ENCODE measurements at regions not wholly inside any gene's neighbourhood (a gene's known extent, or its start where the extent isn't known, plus 50 kb on each side); places are given as distances from the start of the nearest gene placed in this dataset.
"Not testable (repeated sequence)": the region's sequence is repeated elsewhere in the genome, so short reads cannot be mapped to it uniquely, and the experiment has no call there.

DNA sequence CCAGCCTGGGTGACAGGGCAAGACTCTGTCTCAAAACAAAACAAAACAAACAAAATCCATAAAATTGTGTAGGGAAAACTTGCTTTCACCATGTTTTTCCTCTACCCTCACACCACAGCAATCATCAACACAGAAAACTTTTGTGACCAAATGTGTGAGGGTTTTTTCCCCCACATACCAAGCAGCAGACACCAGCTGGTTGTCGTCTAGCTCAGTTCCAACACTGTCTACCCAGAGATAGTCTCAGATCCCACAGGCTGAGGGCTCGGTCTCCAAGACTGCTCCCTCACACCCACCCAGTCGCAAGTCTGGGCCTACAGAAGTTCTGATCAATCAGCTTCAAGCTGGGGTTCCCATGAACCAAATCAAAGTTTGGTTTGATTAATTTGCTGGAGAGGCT lies 322.4 kb upstream of the MAGI2 start:
- DNase-seq = no peak

DNA sequence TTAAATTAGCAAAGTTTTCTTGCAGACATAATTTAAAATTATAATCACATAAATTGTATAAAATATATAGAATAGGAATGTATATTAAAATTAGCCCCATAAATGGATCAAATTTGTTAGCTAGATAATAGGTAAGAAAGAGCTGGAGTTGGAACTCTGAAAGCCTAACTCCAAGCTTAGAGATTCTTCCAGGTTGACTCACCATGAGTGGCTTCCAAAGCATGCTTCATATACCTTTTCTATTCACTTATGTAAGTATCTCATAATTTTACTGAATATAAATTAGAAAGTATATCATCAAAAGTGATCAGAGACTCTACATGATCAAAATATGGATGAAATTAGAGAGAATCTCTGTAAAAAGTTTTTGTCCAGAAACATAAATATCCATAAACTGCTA lies 320.7 kb upstream of the MAGI2 start:
- no peak for DNase-seq

GRCh38 chr7:79770970-79771369 lies 317.5 kb upstream of the MAGI2 start:
- DNase-seq = no peak

DNA sequence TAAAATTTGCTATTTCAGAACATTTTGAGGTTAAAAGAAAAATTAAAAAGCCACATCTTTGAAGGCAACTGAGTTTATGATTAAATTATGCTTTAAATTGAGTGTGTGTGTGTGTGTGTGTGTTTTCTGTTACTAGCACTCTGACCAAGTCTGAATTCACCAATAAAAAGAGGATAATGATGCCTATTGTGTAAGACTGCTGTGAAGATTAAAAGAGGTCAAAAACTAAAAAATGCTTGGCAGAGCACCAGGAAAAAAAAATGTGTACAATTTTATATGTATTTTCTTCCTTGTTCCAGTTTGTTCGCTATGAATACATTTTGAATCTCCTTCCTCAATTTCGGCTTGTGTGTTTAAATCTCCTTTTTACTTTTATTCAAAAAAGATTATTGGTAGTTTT lies 316.6 kb upstream of the MAGI2 start:
- no peak for DNase-seq

DNA sequence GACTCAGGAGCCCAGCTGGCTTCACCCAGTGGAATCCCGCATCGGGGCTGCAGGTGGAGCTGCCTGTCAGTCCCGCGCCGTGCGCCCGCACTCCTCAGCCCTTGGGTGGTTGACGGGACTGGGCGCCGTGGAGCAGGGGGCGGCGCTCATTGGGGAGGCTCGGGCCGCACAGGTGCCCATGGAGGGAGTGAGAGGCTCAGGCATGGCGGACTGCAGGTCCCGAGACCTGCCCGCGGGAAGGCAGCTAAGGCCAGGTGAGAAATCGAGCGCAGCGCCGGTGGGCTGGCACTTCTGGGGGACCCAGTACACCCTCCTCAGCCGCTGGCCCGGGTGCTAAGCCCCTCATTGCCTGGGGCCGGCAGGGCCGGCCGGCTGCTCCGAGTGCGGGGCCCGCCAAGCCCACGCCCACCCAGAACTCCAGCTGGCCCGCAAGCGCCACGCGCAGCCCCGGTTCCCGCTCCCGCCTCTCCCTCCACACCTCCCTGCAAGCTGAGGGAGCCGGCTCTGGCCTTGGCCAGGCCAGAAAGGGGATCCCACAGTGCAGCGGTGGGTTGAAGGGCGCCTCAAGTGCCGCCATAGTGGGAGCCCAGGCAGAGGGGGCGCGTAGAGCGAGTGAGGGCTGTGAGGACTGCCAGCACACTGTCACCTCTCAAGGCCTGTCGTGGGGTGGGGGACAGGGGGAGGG lies 314.6 kb upstream of the MAGI2 start:
- not testable (repeated sequence) for DNase-seq

DNA sequence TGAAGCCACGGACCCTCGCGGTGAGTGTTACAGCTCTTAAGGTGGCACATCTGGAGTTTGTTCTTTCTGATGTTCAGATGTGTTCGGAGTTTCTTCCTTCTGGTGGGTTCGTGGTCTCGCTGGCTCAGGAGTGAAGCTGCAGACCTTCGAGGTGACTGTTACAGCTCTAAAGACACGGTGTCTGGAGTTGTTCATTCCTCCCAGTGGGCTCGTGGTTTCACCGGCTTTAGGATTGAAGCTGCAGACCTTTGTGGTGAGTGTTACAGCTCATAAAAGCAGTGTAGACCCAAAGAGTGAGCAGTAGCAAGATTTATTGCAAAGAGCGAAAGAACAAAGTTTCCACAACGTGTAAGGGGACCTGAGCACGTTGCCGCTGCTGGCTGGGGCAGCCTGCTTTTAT lies 313.7 kb upstream of the MAGI2 start:
- DNase-seq = not testable (repeated sequence)

- DNase-seq = no peak
These were observed 308.5 kb upstream of the MAGI2 start for GRCh38 chr7:79761876-79762429.

DNA sequence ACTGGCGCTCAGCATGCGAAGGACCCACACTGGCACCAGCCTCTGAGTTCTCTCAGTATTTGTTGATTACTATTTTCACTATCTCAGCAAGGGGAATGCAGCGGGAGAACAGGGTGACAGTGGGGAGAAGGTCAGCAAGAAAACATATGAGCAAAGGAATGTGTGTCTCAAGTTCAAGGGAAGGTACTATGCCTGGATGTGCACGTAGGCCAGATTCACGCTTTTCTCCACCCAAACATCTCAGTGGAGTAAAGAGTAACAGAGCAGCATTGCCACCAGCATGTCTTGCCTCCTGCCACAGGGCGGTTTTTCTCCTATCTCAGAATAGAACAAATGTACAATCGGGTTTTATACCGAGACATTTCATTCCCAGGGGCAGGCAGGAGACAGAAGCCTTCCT lies 297.5 kb upstream of the MAGI2 start:
- not testable (repeated sequence) for DNase-seq

- no peak for DNase-seq
These were observed 296.4 kb upstream of the MAGI2 start for GRCh38 chr7:79749856-79750255.

DNA sequence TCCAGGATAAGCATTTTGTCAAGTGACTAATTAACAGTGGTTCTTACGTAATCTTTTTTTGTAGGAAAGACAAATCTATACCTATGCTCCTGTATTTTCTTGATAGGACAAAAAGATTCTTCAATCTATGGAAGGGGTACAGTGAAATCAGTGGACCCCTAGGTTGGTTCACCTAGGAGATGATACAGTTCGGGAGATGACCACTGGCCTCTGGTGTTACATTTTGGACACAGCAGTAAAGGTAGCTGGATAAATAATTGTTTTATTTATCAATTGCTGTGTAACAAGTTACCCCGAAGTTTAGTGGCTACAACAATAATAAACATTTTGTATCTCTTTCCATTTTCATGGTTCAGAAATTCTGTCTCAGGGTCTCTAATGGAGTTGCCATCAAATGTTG lies 288.2 kb upstream of the MAGI2 start:
- DNase-seq = no peak

- DNase-seq = no peak
These were observed 286.6 kb upstream of the MAGI2 start for GRCh38 chr7:79740076-79740475.

DNA sequence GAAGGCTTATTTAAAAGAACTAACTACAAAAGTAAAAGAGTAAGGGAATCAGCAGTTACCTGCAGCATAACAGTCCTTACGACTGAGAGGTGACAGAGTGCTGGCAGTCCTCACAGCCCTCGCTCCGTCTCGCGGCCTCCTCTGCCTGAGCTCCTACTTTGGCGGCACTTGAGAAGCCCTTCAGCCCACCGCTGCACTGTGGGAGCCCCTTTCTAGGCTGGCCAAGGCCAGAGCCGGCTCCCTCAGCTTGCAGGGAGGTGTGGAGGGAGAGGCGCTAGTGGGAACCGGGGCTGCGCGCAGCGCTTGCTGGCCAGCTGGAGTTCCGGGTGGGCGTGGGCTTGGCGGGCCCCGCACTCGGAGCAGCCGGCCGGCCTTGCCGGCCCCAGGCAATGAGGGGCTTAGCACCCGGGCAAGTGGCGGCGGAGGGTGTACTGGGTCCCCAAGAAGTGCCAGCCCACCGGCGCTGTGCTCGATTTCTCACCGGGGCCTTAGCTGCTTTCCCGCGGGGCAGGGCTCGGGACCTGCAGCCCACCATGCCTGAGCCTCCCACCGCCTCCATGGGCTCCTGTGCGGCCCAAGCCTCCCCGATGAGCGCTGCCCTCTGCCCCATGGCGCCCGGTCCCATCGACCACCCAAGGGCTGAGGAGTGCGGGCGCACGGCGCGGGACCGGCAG lies 285.7 kb upstream of the MAGI2 start:
- not testable (repeated sequence) for DNase-seq

DNA sequence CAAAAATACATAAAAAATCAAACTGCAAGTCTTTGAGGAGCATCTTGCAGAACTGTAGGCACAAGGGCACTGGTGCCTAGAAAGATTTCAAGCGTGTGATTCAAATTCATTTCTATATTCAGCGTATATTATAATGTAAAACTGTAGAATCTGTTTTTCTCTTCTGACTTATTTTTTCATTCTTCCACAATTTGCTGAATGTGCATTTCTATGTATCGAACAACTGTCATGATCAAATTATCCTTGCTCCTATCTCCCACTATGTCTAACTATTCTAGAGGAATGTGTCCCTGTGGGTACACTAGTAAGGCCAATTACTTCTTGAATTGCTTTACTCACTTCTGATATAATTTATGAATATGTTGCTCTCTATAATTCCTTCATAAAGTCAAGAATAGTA lies 283.0 kb upstream of the MAGI2 start:
- no peak for DNase-seq

GRCh38 chr7:79735012-79735411 lies 281.5 kb upstream of the MAGI2 start:
- DNase-seq = no peak

- DNase-seq = no peak
These were observed 280.7 kb upstream of the MAGI2 start for GRCh38 chr7:79734181-79734580.

GRCh38 chr7:79732535-79732934 lies 279.1 kb upstream of the MAGI2 start:
- DNase-seq = no peak

DNA sequence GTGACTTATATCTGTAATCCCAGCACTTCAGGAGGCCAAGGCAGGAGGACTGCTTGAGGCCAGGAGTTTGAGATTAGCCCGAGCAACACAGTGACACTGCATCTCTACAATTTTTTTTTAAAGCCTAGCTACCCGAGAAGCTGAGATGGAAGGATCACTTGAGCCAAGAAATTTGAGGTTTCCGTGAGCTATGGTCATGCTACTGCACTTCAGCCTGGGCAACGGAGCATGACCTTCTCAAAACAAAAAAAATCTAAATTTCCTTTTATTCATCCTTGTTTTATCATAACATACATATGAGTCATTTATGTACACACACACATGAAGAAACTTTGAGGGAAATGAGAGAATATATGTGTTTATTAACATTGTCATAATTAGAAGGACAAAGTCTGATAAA lies 277.5 kb upstream of the MAGI2 start:
- DNase-seq = no peak

GRCh38 chr7:79723833-79724618 lies 270.6 kb upstream of the MAGI2 start:
- no peak for DNase-seq

GRCh38 chr7:79722217-79722616 lies 268.8 kb upstream of the MAGI2 start:
- DNase-seq = no peak

DNA sequence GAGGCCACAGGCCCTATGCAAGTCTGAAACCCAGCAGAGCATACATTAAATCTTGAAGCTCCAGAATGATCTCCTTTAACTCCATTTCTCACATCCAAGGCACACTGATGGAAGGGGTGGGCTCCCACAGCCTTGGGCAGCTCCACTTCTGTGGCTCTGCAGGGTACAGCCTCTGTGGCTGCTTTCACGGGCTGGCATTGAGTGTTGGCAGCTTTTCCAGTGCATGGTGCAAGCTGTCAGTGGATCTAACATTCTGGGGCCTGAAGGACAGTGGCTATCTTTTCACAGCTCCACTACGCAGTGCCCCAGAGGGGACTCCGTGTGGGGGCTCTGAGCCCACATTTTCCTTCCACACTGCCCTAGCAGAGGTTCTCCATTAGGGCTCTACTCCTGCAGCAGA lies 265.7 kb upstream of the MAGI2 start:
- DNase-seq = no peak

GRCh38 chr7:79716329-79716728 lies 262.9 kb upstream of the MAGI2 start:
- no peak for DNase-seq

DNA sequence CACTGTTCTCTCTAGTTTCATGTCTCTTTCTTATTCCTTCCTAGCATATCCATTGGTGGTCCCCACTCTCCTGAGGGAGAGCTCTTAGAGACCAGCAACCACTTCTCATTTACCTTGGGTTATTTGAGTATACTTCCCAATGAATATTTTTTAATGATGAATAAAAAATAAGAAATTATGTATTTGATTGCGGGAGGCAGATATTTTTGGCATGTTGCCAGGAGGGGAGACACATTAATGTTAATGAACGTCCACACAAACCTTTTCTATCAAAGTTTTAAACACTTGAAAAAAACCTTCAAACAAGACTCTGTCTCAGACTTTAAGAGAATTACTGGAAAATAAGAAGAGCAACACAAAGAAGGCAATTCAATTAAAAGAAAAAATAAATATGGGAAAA lies 260.6 kb upstream of the MAGI2 start:
- DNase-seq = no peak

- DNase-seq = no peak
These were observed 259.8 kb upstream of the MAGI2 start for GRCh38 chr7:79713276-79713675.
